Keratinocyte (primary cell): ENCODE measurements at regions not wholly inside any gene's neighbourhood (a gene's known extent, or its start where the extent isn't known, plus 50 kb on each side); places are given as distances from the start of the nearest gene placed in this dataset.

ENCODE experiments used
- DNase-seq: peaks from one replicate; pipeline ENCODE4 v3.0.0-alpha.2; 2011; ENCODE audit warnings: low read depth, missing footprints, low spot score
- FAIRE-seq: peaks from 2 replicates; lab custom pipeline; 2011; peaks lifted over from hg19 to GRCh38; lab: Jason Lieb, UNC
- H2AFZ ChIP-seq: 2 replicates; pipeline ENCODE4 v1.6.0; 2012; ENCODE audit warnings: low read length, control low read depth, inconsistent platforms; ENCODE audit not compliant: control insufficient read depth
- H3K27ac ChIP-seq: 2 replicates; pipeline ENCODE4 v1.5.1; 2011; ENCODE audit warnings: low read length; ENCODE audit not compliant: control insufficient read depth, insufficient read depth
- H3K27me3 ChIP-seq: 3 replicates; pipeline ENCODE4 v1.6.0; 2011; ENCODE audit warnings: low read length; ENCODE audit not compliant: control insufficient read depth, insufficient read depth; ENCODE audit errors: extremely low read depth
- H3K36me3 ChIP-seq, 2 experiments: 2 replicates in 1 of 2; 3 replicates in 1 of 2; pipeline ENCODE4 v1.5.1; 2011; ENCODE audit warnings: low read length in 2 of 2, mild to moderate bottlenecking in 1 of 2; ENCODE audit not compliant: control insufficient read depth in 2 of 2, insufficient read depth in 2 of 2; ENCODE audit errors: extremely low read depth in 1 of 2
- H3K4me1 ChIP-seq: 3 replicates; pipeline ENCODE4 v1.5.1; 2011; ENCODE audit warnings: low read length; ENCODE audit not compliant: control insufficient read depth, insufficient read depth; ENCODE audit errors: extremely low read depth
- H3K4me2 ChIP-seq: 3 replicates; pipeline ENCODE4 v1.6.0; 2011; ENCODE audit warnings: low read depth, low read length; ENCODE audit not compliant: control insufficient read depth, insufficient read depth; ENCODE audit errors: extremely low read depth
- H3K4me3 ChIP-seq, 3 experiments: fragments of 200-600 bp in 1 of 3; sonication (generic) in 1 of 3; 2 replicates in 2 of 3; 3 replicates in 1 of 3; pipeline ENCODE4 v1.5.1; 2011 to 2016; ENCODE audit warnings: low read length in 3 of 3, mild to moderate bottlenecking in 3 of 3, control low read depth in 2 of 3, inconsistent platforms in 1 of 3, low read depth in 1 of 3, mixed read lengths in 1 of 3, mixed run types in 1 of 3, moderate library complexity in 1 of 3; ENCODE audit not compliant: control insufficient read depth in 2 of 3, insufficient read depth in 2 of 3; ENCODE audit errors: extremely low read depth in 1 of 3
- H3K79me2 ChIP-seq: 2 replicates; pipeline ENCODE4 v1.6.0; 2012; ENCODE audit warnings: low read length; ENCODE audit not compliant: control insufficient read depth, insufficient read depth
- H3K9ac ChIP-seq: 3 replicates; pipeline ENCODE4 v1.6.0; 2011; ENCODE audit warnings: low read length; ENCODE audit not compliant: control insufficient read depth, insufficient read depth; ENCODE audit errors: extremely low read depth
- H3K9me1 ChIP-seq: 3 replicates; pipeline ENCODE4 v1.6.0; 2011; ENCODE audit warnings: low read length; ENCODE audit not compliant: control insufficient read depth, insufficient read depth; ENCODE audit errors: extremely low read depth
- H3K9me3 ChIP-seq: 2 replicates; pipeline ENCODE4 v1.5.1; 2012; ENCODE audit warnings: low read depth, low read length; ENCODE audit not compliant: control insufficient read depth
- H4K20me1 ChIP-seq: 3 replicates; pipeline ENCODE4 v1.6.0; 2011; ENCODE audit warnings: low read length; ENCODE audit not compliant: control insufficient read depth, insufficient read depth; ENCODE audit errors: extremely low read depth
- EZH2 ChIP-seq: IDR thresholded peaks from one replicate; pipeline ENCODE4 v1.6.1; 2012; ENCODE audit warnings: inconsistent platforms, mild to moderate bottlenecking, low read length, moderate library complexity
- dilution Hi-C: fragments of 300-500 bp; cut with MboI; formaldehyde crosslinking; loops from one replicate; pipeline ENCODE4 v1.7.0; 2020; ENCODE audit warnings: low sequenced_read_pairs; ENCODE audit not compliant: extremely low pct_ligation_motif_present
- TF ChIP-seq, protein P1 (sequence below), 3 experiments: IDR thresholded peaks in 1 of 3; conservative IDR thresholded peaks in 1 of 3; optimal IDR thresholded peaks in 1 of 3; 2 replicates in 2 of 3; 3 replicates in 1 of 3; pipeline versions ENCODE3 to v1.5.1; 2011; ENCODE audit warnings: low read length in 3 of 3, mild to moderate bottlenecking in 3 of 3, moderate library complexity in 2 of 3, control low read depth in 1 of 3, inconsistent platforms in 1 of 3; ENCODE audit not compliant: insufficient read depth in 2 of 3; ENCODE audit errors: extremely low read depth in 1 of 3

DNA sequence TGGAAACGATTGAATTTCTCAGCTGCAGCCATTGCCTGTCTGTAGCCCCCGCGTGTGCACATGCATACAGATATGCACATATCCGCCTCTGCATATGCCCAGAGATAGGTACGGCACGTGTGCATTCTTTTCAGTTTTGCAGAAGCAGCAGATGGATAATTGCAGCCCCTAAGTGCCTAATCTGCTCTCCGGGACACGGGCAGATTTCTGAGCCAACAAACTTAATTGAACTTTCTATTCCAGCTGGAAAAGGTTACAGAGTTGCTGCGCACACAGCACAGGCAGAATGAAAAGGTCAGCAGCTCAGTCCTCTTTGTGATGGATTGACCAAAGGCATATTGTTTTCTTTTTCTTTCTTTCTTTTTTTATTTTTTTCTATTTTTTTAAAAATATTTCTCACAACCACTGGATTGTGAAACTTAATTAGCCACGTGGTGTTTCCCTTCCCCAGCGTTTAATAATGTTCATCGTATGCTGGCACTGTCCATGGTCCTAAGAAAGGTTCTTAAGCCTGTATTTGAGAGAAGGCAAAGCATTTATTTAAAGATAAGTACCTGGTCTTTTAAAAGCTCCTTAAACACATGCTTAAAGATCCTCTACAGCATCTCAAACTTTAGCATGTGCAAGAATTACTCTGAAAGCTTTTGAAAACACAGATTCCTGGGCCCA is 270.2 kb upstream of the BRINP1 start:
- no peak overlapping the region for H3K27ac ChIP-seq
- H3K36me3 ChIP-seq, result no peaks in the 10 kb centered on the region
- H3K4me2 ChIP-seq, result no peak overlapping the region
- H3K9me3 ChIP-seq, result no peaks in the 10 kb centered on the region
- no peak for TF ChIP-seq EZH2
- TF ChIP-seq, protein P1, sequence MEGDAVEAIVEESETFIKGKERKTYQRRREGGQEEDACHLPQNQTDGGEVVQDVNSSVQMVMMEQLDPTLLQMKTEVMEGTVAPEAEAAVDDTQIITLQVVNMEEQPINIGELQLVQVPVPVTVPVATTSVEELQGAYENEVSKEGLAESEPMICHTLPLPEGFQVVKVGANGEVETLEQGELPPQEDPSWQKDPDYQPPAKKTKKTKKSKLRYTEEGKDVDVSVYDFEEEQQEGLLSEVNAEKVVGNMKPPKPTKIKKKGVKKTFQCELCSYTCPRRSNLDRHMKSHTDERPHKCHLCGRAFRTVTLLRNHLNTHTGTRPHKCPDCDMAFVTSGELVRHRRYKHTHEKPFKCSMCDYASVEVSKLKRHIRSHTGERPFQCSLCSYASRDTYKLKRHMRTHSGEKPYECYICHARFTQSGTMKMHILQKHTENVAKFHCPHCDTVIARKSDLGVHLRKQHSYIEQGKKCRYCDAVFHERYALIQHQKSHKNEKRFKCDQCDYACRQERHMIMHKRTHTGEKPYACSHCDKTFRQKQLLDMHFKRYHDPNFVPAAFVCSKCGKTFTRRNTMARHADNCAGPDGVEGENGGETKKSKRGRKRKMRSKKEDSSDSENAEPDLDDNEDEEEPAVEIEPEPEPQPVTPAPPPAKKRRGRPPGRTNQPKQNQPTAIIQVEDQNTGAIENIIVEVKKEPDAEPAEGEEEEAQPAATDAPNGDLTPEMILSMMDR (optimal IDR thresholded peaks at IDR 0.05 in 1 of 3, IDR thresholded peaks at IDR 0.05 in 1 of 3, conservative IDR thresholded peaks at IDR 0.05 in 1 of 3; ENCODE audit: extremely low read depth in 1 of 3, insufficient read depth in 2 of 3, low read length in 3 of 3), result no peak
- no peaks in the 10 kb centered on the region for H3K4me1 ChIP-seq
- H3K9me1 ChIP-seq, result no peaks in the 10 kb centered on the region
- no peaks in the 10 kb centered on the region for H3K79me2 ChIP-seq
- FAIRE-seq (no peak), DNase-seq (no peak)
- no peak overlapping the region for H3K4me3 ChIP-seq
- dilution Hi-C loops, result no loop called here
- no peaks in the 10 kb centered on the region for H4K20me1 ChIP-seq
- H3K9ac ChIP-seq, result no peak overlapping the region
- no peak overlapping the region for H2AFZ ChIP-seq
- no peaks in the 10 kb centered on the region for H3K27me3 ChIP-seq

DNA sequence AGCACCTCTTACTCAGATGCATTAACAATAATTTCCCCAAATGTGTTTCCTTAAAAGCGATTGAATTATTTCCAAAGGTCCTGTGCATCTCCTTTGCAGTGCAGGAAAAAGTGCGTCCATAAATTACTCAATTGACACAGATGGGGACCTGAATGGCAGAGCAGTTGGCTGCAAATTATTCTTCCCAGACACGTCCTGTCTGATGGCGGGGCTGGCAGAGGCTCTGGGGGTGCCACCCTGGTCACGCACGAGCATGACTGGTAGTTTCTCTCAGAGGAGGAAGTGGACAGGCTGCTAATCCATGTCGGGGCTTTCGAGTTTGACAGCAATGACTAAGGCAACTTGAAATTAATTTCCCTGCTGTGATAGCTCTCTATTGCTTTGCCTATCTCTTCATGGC is 264.8 kb upstream of the BRINP1 start:
- Histone ChIP-seq H4K20me1 (no peaks in the 10 kb centered on the region), H3K79me2 (no peaks in the 10 kb centered on the region), H3K4me3 (no peak overlapping the region), H3K27ac (no peak overlapping the region), H2AFZ (no peak overlapping the region), H3K9ac (no peak overlapping the region), H3K9me3 (no peaks in the 10 kb centered on the region), H3K4me2 (no peak overlapping the region), H3K9me1 (no peaks in the 10 kb centered on the region), H3K36me3 (no peaks in the 10 kb centered on the region), H3K4me1 (no peaks in the 10 kb centered on the region), H3K27me3 (no peaks in the 10 kb centered on the region)
- FAIRE-seq (no peak), DNase-seq (no peak)
- dilution Hi-C loops, result no loop called here
- no peak for TF ChIP-seq EZH2
- TF ChIP-seq, protein P1 (optimal IDR thresholded peaks at IDR 0.05 in 1 of 3, IDR thresholded peaks at IDR 0.05 in 1 of 3, conservative IDR thresholded peaks at IDR 0.05 in 1 of 3; ENCODE audit: extremely low read depth in 1 of 3, insufficient read depth in 2 of 3, low read length in 3 of 3), result no peak
